B cell (primary cell): ENCODE measurements at regions not wholly inside any gene's neighbourhood (a gene's known extent, or its start where the extent isn't known, plus 50 kb on each side); places are given as distances from the start of the nearest gene placed in this dataset.

Source experiments
- ATAC-seq: fragments of 200-7000 bp; cut with Tn5 transposase; one replicate; pipeline ENCODE4 v1.10.0; 2021; ENCODE audit warnings: low read depth, mild to moderate bottlenecking, moderate number of reproducible peaks, moderate library complexity
- CTCF ChIA-PET: fragments of 350-600 bp; sonication (Branson Sonifier 250); formaldehyde crosslinking; loops from one replicate; lab custom pipeline; 2021; ENCODE audit warnings: antibody characterized with exemption, inconsistent platforms; lab: Charles Lee
- POLR2A ChIA-PET: fragments of 350-600 bp; sonication (Branson Sonifier 250); formaldehyde crosslinking; loops from one replicate; lab custom pipeline; 2021; ENCODE audit warnings: antibody characterized with exemption; lab: Charles Lee
- DNase-seq: peaks from one replicate; pipeline ENCODE4 v3.0.0; 2013
- H2AFZ ChIP-seq: 2 replicates; pipeline ENCODE4 v1.6.1; 2012; ENCODE audit warnings: mild to moderate bottlenecking, low read depth, low read length; ENCODE audit not compliant: insufficient read depth, poor library complexity, severe bottlenecking
- H3K27ac ChIP-seq, 2 donors: 1 replicate in 1 of 2; 2 replicates in 1 of 2; pipeline ENCODE4 v1.5.1; 2012 to 2013; ENCODE audit warnings: low read length in 2 of 2, mild to moderate bottlenecking in 2 of 2, moderate library complexity in 1 of 2
- H3K27me3 ChIP-seq, 4 experiments: fragments of 200-600 bp in 1 of 4; sonication (generic) in 1 of 4; replicated peaks in 1 of 4; 1 replicate in 2 of 4; 2 replicates in 2 of 4; pipeline versions ENCODE4 v1.6.1 to v1.7.0; 2013 to 2016; ENCODE audit warnings: low read length in 3 of 4, mild to moderate bottlenecking in 2 of 4, mixed read lengths in 1 of 4, moderate library complexity in 1 of 4; ENCODE audit not compliant: insufficient read depth in 4 of 4, control insufficient read depth in 3 of 4; ENCODE audit errors: control extremely low read depth in 1 of 4
- H3K36me3 ChIP-seq, 2 experiments: replicated peaks in 1 of 2; 1 replicate in 1 of 2; 2 replicates in 1 of 2; pipeline versions ENCODE4 v1.6.1 to v1.7.1; 2013; ENCODE audit warnings: low read length in 1 of 2; ENCODE audit not compliant: insufficient read depth in 2 of 2, control insufficient read depth in 1 of 2; ENCODE audit errors: control extremely low read depth in 1 of 2, extremely low read depth in 1 of 2
- H3K4me1 ChIP-seq, 2 donors: fragments of 200-600 bp in 1 of 2; sonication (generic) in 1 of 2; 1 replicate in 1 of 2; 2 replicates in 1 of 2; pipeline versions ENCODE4 v1.5.1 to v1.6.1; 2013 to 2017; ENCODE audit warnings: low read length in 2 of 2; ENCODE audit not compliant: control insufficient read depth in 2 of 2, insufficient read depth in 2 of 2
- H3K4me2 ChIP-seq: replicated peaks from 2 replicates; pipeline ENCODE3; 2012; ENCODE audit warnings: mild to moderate bottlenecking, low read depth, low read length; ENCODE audit not compliant: poor library complexity, severe bottlenecking
- H3K4me3 ChIP-seq, 5 experiments: fragments of 200-600 bp in 1 of 5; sonication (generic) in 1 of 5; 1 replicate in 3 of 5; 2 replicates in 2 of 5; pipeline versions ENCODE4 v1.5.1 to v1.7.0; 2011 to 2016; ENCODE audit warnings: low read length in 4 of 5, mild to moderate bottlenecking in 4 of 5, low read depth in 2 of 5, control low read depth in 1 of 5, moderate library complexity in 1 of 5; ENCODE audit not compliant: insufficient read depth in 1 of 5; ENCODE audit errors: control extremely low read depth in 1 of 5, extremely low read depth in 1 of 5
- H3K79me2 ChIP-seq: fragments of 200-600 bp; sonication (generic); one replicate; pipeline ENCODE4 v1.6.0; 2016; ENCODE audit warnings: low read length; ENCODE audit not compliant: control insufficient read depth, insufficient read depth
- H3K9ac ChIP-seq: fragments of 200-600 bp; sonication (generic); 2 replicates; pipeline ENCODE4 v1.6.1; 2017; ENCODE audit warnings: mild to moderate bottlenecking, low read length, moderate library complexity
- H3K9me3 ChIP-seq, 3 donors: one replicate each; pipeline versions ENCODE4 v1.6.1 to v1.7.1; 2013; ENCODE audit warnings: low read length in 2 of 3; ENCODE audit not compliant: control insufficient read depth in 2 of 3, insufficient read depth in 1 of 3; ENCODE audit errors: control extremely low read depth in 1 of 3
- H4K20me1 ChIP-seq: 2 replicates; pipeline ENCODE4 v1.6.0; 2012; ENCODE audit warnings: mild to moderate bottlenecking, low read length; ENCODE audit not compliant: insufficient read depth, control insufficient read depth, poor library complexity, severe bottlenecking
- H3K27ac Mint-ChIP-seq: one replicate; pipeline ENCODE4 v1.8.0; 2021; ENCODE audit warnings: mixed read lengths
- H3K27me3 Mint-ChIP-seq: one replicate; pipeline ENCODE4 v1.8.0; 2021; ENCODE audit warnings: mixed read lengths
- H3K4me1 Mint-ChIP-seq: one replicate; pipeline ENCODE4 v1.8.0; 2021; ENCODE audit warnings: mixed read lengths
- H3K4me3 Mint-ChIP-seq: one replicate; pipeline ENCODE4 v1.8.0; 2021; ENCODE audit warnings: mixed read lengths
- H3K9me3 Mint-ChIP-seq: one replicate; pipeline ENCODE4 v1.8.0; 2022; ENCODE audit warnings: mixed read lengths; ENCODE audit not compliant: insufficient read depth
- CTCF ChIP-seq: fragments of 200-600 bp; IDR thresholded peaks from one replicate; pipeline ENCODE4 v1.8.0; 2022; ENCODE audit warnings: antibody characterized with exemption, mild to moderate bottlenecking
- EZH2 ChIP-seq: IDR thresholded peaks from 2 replicates; pipeline ENCODE4 v1.6.1; 2012; ENCODE audit warnings: borderline replicate concordance, low read depth, mild to moderate bottlenecking, moderate library complexity, low read length; ENCODE audit not compliant: insufficient read depth, poor library complexity, severe bottlenecking
- WGBS: methylation state at CpG from one replicate; pipeline ENCODE4 v1.1.5; 2013; ENCODE audit warnings: missing lambda C conversion rate; ENCODE audit not compliant: insufficient coverage; 5-methylcytosine and 5-hydroxymethylcytosine counted together
- intact Hi-C: fragments of 100-400 bp; cut with micrococcal nuclease; formaldehyde crosslinking; loops from one replicate; pipeline ENCODE4 v1.10.0; 2022

- Mint-ChIP-seq H3K4me1 (no peaks in the 10 kb centered on the region), H3K27me3 (no peaks in the 10 kb centered on the region), H3K9me3 (peaks cover 6% of the 10 kb centered on the region), H3K4me3 (no peak overlapping the region), H3K27ac (no peak overlapping the region)
- Histone ChIP-seq H3K27me3 (no peaks in the 10 kb centered on the region), H3K9me3 (peaks cover 0 to 3% (median 0%) of the 10 kb centered on the region in 3 donors), H2AFZ (no peak overlapping the region), H3K4me1 (no peaks in the 10 kb centered on the region), H3K36me3 (no peaks in the 10 kb centered on the region), H4K20me1 (no peaks in the 10 kb centered on the region), H3K27ac (no peak overlapping the region), H3K79me2 (no peaks in the 10 kb centered on the region), H3K9ac (no peak overlapping the region), H3K4me2 (no peak overlapping the region), H3K4me3 (no peak overlapping the region)
- TF ChIP-seq CTCF (no peak), EZH2 (no peak)
- POLR2A ChIA-PET: no interaction called here
- no peak for ATAC-seq
- intact Hi-C loops: no loop called here
- WGBS: no CpG with 5 or more reads among the region's 1 CpG
- CTCF ChIA-PET: no interaction called here
- DNase-seq: no peak
These were observed 398.4 kb upstream of the CHST9 start for GRCh38 chr18:27583466-27583865.

GRCh38 chr18:27582760-27583412 is 397.8 kb upstream of the CHST9 start:
- Mint-ChIP-seq H3K27me3 (no peaks in the 10 kb centered on the region), H3K4me3 (no peak overlapping the region), H3K4me1 (no peaks in the 10 kb centered on the region), H3K27ac (no peak overlapping the region), H3K9me3 (peaks cover 6% of the 10 kb centered on the region)
- Histone ChIP-seq H3K27ac (no peak overlapping the region), H3K9ac (no peak overlapping the region), H3K4me3 (no peak overlapping the region), H3K27me3 (no peaks in the 10 kb centered on the region), H2AFZ (no peak overlapping the region), H3K9me3 (peaks cover 0 to 3% (median 0%) of the 10 kb centered on the region in 3 donors), H3K4me1 (no peaks in the 10 kb centered on the region), H3K4me2 (no peak overlapping the region), H3K79me2 (no peaks in the 10 kb centered on the region), H4K20me1 (no peaks in the 10 kb centered on the region), H3K36me3 (no peaks in the 10 kb centered on the region)
- ChIA-PET POLR2A (no interaction called here), CTCF (no interaction called here)
- DNase-seq (no peak), ATAC-seq (no peak)
- no CpG with 5 or more reads among the region's 4 CpGs for WGBS
- no peak for TF ChIP-seq CTCF
- TF ChIP-seq EZH2: no peak
- intact Hi-C loops: no loop called here
